LHCN-M2 (cell line): ENCODE measurements at regions not wholly inside any gene's neighbourhood (a gene's known extent, or its start where the extent isn't known, plus 50 kb on each side); places are given as distances from the start of the nearest gene placed in this dataset.
"Not testable (repeated sequence)": the region's sequence is repeated elsewhere in the genome, so short reads cannot be mapped to it uniquely, and the experiment has no call there.

Experiments used
- DNase-seq: peaks from one replicate; pipeline ENCODE4 v3.0.0-alpha.2; 2012; ENCODE audit warnings: low read depth

DNA sequence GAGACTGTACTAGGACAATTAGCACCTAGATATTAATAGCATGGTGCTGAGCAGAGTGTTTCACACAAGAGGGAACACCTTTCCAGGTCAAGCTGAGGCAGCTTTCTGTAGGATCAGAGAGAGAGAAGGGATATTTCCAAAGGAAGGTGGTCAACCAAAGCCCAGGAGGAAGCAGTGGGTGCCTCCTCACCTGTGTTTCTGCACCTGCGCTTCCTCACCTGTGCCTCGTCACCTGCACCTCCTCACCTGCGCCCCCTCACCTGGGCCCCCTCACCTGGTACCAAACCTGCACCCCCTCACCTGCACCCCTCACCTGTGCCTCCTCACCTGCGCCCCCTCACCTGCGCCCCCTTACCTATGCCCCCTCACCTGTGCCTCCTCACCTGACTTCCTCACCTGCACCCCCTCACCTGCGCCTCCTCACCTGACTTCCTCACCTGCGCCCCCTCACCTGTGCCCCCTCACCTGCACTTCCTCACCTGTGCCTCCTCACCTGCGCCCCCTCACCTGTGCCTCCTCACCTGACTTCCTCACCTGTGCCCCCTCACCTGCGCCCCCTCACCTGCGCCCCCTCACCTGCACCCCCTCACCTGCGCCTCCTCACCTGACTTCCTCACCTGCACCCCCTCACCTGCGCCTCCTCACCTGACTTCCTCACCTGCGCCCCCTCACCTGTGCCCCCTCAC lies 67.9 kb downstream of the TTLL2 start:
- DNase-seq: no peak

DNA sequence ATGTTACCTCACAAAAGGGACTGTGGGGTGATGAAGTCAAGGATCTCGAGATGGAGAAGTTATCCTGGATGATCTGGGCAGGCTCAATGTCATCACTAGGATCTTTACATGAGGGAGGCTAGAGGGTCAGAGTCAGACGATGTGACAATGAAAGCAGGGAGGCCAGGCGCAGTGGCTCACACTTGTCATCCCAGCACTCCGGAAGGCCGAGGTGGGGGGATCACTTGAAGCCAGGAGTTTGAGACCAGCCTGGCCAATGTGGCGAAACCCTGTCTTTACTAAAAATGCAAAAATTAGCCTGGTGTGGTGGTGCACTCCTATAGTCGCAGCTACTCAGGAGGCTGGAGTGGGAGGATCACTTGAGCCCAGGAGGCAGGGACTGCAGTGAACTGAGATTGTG lies 68.8 kb downstream of the TTLL2 start:
- no peak for DNase-seq

DNA sequence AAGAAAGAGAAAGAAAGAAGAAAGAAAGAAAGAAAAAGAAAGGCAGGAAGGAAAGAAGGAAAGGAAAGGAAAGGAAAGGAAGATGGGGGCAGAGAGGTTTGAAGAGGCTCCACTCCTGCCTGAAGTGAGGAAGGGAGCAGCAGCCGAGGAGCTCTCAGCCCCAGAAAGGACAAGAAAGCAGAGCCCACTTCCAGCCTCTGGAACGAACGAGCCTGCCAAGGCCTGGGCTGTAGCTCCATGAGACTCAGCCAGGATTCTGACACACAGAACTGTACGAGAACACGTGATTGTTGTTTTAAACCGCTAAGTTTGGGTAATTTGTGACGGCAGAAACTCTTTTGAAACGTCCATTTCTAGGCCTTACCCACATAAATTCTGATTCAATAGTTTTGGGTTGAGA lies 69.5 kb downstream of the TTLL2 start:
- no peak for DNase-seq

DNA sequence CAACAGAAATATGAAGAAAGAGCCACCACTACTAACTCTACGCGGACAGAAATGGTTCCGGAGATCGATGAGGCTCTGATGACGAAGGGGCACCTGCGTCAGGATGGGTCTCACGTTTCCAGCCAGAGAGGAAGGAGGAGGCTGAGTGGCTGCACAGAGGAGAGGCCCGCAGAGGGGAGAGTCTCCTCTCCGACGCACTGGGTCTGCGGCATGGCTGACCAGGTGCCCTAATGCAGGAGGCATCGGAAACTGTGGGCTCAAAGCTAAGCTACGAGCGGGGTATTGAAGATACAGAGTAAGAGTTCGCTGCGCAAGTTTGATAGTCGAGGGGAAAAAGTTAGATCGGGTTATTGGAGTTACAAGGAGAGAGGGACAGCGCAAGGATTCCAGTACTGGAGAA lies 69.9 kb downstream of the TTLL2 start:
- DNase-seq: no peak

DNA sequence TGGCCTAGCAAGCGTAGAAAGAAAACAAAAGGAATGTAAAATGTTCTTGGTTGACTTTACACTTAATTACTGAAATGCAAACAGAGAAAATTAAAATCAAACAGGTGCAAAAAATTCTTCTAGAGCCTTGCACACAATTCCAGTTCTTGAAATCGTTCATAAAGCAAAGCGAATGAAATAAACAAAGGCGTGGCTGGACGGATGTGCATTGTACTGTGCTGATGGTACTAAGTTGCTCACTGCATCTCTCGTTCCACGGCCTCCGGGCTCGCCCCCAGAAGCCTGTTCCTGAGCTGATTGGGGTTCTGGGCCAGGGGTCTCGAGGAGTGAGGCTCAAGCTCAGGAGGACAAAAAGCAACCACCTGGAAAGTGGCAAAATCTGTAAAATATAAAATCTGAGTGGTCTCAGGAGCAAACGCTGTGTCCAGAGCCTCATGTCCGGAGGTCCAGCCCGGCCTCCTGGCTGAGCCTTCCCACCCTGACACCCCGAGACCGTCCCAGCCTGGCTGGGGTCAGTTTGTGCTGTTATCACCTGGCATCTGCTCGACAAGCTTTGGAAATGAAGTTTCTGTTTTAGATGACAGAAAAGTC lies 71.3 kb downstream of the TTLL2 start:
- no peak for DNase-seq

DNA sequence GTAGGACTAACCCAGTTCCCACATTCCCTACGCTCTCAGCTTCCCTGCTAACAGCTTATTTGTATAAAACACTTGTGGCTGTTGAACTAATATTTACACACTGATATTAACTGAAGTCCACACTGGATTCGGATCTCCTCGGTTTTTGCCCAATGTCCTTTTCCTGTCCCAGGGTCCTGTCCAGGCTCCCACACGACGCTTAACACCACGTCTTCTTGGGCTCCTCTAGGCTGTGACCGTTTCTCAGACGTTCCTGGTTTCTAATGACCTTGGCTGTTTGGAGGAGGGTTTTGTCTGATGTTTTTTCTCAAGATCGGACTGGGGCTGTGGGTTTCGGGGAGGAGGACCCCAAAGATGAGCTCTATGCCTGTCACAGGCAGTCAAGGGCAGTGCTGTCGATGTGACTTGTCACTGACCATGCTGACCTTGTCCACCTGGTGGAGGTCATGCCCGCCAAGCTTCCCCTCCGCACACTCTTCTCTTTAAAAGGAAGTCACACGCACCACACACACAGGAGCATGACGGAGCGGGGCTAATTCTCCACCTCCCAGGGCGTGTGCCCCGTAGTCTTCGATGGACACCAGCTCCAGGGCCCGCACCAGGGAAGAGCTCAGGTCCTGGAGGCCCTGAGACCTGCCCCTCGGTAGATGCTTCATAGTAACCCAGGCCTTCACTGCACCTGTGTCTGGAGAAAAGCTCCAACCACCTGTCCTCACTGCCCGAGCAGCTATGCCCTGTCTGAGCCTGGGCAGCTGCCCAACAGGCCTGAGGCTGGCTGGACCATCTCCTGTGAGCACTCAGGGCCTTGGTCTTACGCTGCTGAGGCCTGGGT lies 72.0 kb downstream of the TTLL2 start:
- no peak for DNase-seq

DNA sequence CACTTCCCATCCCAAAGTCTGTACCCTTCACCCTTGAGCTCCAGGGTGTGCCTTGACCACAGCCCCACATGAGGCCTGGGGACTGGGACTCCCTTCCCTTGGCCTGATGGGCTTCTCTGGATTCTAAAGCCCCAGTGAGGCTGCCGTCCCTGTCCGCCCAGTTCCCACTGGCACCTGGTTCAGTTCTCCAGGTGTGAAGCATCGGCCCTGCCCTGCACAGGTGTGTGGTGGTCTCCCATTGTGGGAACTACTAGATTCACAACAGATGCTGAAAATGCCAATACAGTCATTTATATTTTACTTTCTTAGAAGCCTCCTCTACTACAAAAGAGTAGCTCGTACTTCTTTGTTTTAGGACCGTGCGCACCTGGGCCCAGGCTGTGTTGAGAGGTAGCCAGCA lies 72.8 kb downstream of the TTLL2 start:
- no peak for DNase-seq

DNA sequence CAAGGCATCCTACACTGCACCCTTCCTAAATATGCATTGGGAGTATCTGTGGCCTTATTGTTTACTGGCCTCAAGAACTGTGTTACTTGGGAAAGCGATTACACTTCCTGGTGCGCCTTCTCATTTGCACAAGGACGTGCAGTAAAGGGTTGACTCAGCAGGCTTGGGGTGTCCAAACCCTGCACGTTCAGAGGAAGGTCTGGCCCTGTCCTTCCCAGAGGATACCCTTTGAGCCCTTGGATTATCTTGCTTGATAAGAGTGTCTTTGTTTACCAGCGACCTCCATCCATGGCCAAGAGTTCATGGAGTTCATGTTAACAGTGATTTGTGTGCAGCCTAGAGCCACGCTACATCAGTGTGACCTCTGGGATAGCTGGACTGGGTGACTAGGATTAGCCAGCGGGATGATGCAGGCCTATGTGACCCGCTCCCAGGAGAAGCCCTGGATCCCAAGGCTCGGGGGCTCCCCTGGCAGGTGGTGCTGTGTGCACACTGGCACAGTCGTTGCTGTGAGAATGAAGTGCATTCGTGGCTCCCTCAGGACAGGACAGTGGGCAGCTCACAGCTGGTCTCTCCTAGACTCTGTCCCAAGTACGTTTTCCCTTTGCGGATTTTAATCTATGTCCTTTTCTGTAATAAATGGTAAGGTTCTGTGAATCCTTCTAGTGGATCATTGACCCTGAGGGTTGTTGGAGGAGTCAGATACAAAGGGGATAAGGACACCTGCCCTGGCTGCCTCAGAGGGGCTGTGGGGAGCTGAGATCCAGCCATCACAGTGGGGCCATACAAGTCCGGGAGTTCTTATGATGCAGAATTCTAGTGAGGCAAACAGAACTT lies 73.5 kb downstream of the TTLL2 start:
- DNase-seq: no peak

DNA sequence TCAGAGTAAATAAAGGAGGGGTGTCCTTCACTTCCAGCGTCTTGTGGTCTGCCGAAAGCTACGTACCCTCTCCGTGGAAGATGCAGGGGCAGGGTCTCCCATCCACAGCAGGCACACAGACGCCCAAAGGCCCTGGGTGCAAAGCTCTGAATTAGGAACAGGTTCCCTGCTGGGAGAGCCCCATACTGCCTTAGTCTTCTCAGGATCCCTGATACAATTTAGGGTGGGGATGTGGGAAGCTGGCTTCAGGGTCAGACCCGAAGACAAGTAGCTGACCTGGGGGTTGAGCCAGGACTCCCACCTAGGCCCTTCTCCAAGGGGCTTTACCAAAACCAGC lies 74.1 kb downstream of the TTLL2 start:
- no peak for DNase-seq

DNA sequence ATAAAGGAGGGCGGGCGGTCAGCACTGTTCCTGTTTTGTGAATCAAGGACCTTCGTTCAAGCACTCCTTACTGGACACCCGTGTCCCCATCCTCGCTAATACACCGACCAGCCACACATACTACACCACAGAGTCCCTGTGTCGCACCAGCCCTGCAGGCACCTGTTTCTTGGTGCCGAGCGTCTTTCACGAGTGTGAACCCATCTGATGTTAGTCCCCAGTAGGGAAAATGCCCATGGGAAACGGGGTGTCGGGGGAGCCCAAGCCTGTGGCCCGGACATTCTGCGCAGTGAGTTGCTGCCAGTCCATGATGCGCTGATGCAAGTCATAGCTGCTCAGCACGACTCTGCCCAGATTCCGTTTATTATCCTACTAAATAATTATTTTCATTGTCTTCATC lies 74.7 kb downstream of the TTLL2 start:
- DNase-seq: no peak

DNA sequence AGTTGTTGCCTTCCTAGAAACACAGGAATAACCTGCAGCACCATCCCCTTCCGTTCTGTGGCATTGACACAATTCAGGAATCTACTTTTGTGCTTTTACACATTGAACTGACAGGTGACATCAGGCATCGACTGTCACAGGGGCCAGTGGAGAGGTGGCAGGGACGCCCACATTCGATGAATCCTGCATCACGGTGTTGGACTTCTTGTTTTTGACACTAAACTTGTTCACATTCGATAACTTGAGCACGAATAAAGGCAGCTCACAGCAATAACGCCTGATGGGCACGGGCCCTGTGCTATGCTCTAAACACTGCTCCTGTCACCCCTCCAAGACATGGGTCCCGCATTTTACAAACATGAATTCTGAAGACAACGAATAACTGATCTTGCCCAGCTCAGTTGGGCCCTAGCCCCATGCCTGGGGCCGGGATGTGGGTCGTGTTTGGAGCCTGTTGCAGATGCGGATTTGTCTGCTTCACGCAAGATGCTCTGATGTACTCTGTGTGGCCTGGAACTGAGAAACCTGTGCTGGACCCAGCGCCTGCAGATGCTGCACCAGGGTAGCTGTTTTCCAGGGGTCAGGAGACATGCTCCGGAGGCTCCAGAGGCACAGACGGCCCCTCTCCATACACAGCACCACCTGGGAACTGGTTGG lies 75.7 kb downstream of the TTLL2 start:
- no peak for DNase-seq

DNA sequence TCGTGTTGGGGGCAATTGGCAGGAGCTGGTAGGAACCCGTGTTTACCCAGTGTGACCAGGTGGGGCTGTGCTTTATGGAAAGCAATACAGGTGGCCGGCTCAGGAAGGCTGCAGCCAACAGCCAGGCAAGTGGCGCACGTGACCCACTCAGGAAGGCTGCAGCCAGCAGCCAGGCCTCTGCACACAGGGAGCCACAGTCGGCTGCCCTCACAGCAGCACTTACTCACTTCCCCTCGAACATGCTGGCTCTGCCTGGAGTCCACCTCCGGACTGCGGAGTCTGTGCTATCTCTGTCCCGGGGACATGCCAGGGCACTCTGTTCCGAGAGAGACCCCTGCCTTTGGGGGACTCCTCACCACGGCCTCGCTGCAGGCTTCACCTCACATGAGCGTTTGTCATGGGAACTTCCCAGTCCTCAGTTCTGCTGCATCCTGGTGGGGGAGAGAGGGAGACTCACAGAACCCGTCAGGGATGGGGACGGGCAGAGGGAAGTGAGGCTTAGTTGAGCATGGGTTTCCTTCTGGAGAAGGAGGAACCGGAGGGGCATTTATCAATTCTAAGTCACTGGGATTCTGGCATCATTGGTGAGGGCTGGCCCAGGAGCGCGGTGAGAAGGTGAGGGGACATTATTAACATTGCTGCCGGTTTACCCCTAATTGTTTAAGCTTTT lies 76.8 kb downstream of the TTLL2 start:
- no peak for DNase-seq

DNA sequence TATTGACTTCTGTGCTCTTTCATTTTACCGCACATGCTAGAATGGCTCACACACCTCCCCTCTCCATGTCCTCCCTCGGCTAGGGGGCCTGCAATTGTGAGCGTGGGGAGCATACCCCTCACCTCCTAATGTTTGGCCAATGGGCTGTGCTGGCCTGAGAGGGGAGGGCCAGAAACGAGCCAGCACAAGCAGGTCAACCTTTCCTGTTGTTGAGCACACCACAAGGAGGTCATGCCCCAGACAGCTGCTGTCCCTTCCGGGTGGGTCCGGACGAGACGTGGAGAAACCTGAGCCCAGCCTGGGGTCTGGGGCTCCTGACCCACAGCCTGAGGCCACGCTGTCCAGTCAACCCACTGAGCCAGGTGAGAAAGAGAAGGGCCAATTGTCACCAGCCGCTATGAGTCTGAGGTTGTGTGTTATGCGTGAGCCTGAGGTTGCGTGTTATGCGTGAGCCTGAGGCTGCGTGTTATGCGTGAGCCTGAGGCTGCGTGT lies 77.4 kb downstream of the TTLL2 start:
- DNase-seq: no peak

DNA sequence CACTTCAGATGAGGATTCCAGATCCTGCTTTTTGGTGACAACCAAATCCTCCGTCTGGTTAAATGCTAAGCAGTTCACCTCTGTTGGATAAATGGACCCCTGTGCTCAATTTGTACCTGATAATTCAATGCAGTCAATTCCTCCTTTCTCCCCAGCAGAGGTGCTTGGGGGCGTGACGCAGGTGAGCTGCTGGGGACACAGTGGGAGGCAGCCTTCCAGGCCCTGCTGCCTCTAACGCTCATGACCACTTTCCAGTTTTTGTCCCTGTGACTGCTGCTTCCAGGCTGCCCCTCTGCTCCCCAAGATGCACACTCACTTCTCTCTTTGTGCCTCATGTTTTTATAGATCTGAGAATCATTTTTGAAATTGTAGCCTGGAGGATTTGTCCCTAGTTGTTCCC lies 78.5 kb downstream of the TTLL2 start:
- no peak for DNase-seq

DNA sequence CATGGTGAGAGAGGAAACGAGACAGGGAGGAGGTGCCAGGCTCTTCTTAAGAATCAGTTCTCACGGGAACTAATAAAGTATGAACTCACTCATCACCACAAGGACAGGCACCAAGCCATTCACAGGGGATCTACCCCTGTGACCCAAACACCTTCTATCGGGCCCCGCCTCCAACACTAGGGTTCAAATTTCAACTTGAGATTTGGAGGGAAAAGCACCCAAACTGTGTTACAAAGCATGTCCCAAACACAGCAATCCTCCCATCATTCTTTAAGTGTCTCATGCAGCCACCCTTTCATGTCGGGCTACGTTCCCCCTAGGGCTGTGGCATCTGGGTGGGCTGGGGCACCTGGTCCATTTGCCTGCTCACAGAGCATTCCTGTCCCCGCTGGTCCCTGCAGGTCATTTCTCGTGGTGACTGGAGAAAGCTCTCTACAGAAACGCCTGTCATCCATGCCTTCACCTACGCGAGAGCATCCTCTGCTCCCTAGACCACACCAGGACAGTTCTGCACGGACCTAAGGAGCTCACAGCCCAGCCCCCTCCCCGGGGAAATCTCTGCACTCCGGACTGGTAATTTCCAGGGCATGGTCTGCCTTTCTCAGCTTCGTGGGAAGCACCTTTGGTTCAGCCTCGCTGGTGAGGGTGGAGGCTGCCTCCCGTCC lies 79.6 kb downstream of the TTLL2 start:
- no peak for DNase-seq

DNA sequence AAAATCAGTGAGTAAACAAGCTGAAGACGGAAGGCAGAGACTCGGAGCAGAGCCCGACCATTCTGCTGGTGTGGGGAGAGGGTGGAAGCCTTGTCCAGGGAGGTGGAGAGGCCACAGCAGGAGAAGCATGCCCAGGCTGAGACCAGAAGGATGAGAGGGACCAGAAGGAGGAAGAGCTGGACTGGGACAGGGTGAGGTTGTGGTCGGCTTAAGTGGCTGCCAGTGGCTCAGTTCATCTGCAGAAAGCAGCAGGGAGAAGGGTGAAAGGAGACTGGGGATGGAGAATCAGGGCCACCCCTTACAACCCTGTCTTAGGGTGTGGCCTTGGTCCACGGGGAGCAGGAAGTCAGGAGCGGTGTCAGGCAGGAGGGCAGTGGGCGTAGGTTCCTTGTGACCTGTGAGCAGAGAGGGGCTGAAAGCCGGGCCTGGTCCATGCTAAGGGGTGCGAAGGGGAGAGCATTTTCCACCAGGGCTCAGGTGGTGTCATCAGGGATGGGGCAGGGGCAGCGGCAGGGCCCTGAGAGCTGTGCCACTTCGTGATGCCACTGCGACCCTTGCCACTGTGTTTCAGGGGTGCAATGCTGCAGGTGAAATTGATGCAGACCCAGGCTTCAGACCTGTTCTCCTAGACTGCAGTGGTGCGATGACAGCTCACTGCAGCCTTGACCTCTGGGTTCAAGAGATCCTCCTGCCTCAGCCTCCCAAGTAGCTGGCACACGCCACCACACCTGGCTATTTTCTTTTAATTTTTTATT lies 81.1 kb downstream of the TTLL2 start:
- DNase-seq: no peak

DNA sequence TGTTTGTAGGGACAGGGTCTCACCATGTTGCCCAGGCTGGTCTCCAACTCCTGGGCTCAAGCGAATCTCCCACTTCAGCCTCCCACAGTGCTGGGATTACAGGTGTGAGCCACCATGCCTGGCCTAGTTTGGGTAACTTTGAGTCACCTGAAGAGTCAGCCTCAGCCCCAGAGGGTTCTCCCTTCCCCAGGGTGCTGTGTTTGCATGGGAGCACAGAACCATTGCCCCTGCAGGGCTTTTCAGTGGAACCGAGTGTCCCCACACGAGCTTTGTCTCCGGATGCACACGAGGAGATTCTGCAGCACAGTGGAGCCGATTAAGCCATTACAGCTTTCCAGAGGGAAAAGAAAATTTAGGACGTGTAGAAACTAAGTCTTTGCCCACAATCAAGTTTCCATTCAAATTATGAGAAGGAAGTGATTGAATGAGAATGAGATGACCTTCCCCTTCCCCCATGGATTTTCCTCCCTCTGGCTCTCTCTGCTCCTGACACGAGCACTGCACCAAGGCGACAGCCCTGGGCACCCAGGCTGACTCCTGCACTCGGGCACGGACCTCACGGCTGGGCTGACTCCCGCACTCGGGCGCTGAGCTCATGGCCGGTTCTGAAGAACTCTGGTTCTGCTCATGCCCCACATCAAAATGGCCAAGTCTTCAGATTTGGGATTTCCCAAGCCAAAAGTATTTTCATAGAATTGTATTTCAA lies 81.8 kb downstream of the TTLL2 start:
- DNase-seq: not testable (repeated sequence)

DNA sequence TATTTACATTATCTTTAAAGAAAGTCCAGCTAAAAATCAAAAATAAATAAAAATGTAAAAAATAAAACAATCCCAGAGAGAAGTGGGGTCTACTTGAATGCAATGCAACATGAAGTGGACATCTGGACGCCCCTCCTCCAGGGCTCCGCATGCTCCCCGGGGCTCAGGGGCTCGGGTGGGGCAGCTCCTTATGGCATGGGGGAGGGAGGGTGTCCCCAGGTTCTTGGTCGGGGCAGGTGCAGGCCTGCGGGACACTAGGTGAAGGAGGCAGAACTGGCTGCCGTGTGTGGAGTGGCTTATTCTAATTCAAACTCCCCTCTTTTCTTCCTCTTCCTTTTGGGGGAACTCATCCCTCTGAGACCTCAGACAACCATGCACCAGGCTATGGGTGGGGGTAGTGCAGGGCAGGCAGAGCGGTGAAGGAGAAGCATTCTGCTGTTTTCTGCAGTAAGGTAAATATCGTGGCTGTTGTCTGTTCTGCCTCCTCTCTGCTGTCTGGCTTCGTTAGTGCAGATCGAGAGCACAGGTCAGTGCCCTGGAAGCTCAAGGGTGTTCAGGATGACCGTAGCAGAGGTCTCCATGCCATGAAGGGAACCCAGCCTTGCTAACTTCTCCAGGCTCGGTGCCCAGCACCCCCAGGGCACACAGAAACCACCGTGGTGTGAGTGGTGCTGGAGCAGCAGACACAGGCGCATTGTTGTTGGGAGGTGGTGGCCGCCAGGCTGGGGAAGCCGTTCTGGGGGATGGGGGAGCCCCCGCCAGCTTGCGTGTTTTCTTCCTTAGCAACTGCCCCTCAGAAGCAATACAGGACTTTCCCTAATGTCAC lies 82.6 kb downstream of the TTLL2 start:
- DNase-seq: no peak
